GM18505 (cell line): ENCODE measurements at regions not wholly inside any gene's neighbourhood (a gene's known extent, or its start where the extent isn't known, plus 50 kb on each side); places are given as distances from the start of the nearest gene placed in this dataset.
"Not testable (repeated sequence)": the region's sequence is repeated elsewhere in the genome, so short reads cannot be mapped to it uniquely, and the experiment has no call there.

Source experiments
- ATAC-seq: cut with Tn5 transposase; IDR thresholded peaks from one replicate; pipeline ENCODE4 v1.9.1; 2021; ENCODE audit not compliant: unreplicated experiment
- POLR2A ChIP-seq: IDR thresholded peaks from 4 replicates; pipeline ENCODE4 v1.6.1; 2011; ENCODE audit warnings: borderline replicate concordance; ENCODE audit not compliant: insufficient read depth, insufficient read length; ENCODE audit errors: extremely low read depth

DNA sequence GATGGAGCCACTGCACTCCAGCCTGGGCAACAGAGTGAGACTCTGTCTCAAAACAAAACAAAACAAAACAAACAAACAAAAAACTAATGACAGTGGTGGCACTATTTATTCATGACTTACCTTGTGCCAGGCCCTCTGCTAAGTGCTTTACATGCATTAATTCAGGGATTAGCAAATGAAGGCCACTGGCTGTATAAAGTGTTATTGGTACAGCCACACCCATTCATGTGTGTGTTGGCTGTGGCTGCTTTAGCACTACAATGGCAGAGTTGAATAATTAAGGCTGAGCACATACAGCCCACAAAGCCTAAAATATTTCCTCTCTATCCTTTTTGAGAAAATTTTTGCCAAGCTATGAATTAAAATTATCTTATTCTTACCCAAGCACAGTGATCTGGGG lies 531.8 kb upstream of the CDH5 start:
- no peak for TF ChIP-seq POLR2A
- ATAC-seq, result no peak

- no peak for ATAC-seq
- TF ChIP-seq POLR2A, result no peak
Observed at GRCh38 chr16:65833171-65833871, 533.2 kb upstream of the CDH5 start.

DNA sequence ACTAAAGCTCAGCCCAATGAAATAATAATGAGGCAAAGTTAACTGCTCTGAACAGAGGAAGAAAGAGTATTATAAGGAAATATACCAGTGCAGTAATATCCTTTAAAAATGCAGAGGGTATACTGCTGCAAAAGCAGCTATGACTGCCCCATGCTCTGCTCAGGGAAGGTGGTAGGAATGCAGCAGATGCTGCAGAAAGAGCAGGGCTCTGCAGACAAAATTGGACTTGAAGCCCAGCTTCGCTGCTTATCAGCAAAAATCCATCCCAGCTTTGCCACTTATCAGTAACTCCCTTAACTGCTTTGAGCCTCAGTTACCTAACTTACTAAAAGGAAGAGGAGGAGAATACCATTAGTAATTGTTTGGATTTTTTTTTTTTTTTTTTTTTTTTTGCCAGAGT lies 533.8 kb upstream of the CDH5 start:
- no peak for ATAC-seq
- no peak for TF ChIP-seq POLR2A

GRCh38 chr16:65831903-65832666 lies 534.4 kb upstream of the CDH5 start:
- no peak for ATAC-seq
- no peak for TF ChIP-seq POLR2A

- no peak for TF ChIP-seq POLR2A
- no peak for ATAC-seq
Observed at GRCh38 chr16:65829076-65829475, 537.4 kb upstream of the CDH5 start.

- TF ChIP-seq POLR2A, result no peak
Observed at GRCh38 chr16:65828296-65828695, 538.2 kb upstream of the CDH5 start.

GRCh38 chr16:65827231-65827630 lies 539.3 kb upstream of the CDH5 start:
- no peak for TF ChIP-seq POLR2A
- ATAC-seq, result no peak

More at GRCh38 chr16:65828296-65828695, 538.2 kb upstream of the CDH5 start:
- ATAC-seq, result no peak

DNA sequence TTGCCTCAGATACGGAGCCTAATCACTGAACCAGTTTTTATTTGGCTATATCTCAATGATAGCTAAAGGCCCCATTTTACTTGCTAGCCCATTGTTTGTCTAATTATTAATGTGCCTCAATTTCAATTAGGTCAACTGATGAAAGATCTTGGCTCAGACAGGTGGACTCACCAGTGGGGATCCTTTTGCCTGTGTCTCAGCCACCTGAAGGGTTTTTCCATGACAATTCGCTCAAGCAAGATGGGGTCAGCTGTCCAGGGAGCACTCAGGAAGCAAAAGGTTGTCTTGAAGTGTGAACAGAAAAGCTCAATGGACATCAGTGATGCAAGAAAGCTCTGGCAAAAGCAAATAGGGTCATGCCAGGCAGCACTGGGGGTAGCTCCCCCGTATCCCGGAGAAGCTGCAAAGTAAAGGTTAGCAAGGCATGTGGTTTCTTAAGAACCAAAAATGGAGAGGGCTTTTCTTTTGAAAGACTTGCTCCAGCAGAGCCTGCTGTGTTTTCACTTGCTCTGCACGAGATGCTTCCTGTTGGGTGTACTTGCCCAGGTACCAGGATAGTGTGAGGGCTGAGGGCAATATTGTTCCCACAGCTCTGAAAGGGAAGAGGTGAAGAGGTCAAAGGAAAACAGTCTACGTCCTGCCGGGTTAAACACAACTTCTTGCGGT lies 541.2 kb upstream of the CDH5 start:
- TF ChIP-seq POLR2A, result no peak
- no peak for ATAC-seq

- ATAC-seq, result no peak
- TF ChIP-seq POLR2A, result no peak
Observed at GRCh38 chr16:65822148-65822547, 544.3 kb upstream of the CDH5 start.

DNA sequence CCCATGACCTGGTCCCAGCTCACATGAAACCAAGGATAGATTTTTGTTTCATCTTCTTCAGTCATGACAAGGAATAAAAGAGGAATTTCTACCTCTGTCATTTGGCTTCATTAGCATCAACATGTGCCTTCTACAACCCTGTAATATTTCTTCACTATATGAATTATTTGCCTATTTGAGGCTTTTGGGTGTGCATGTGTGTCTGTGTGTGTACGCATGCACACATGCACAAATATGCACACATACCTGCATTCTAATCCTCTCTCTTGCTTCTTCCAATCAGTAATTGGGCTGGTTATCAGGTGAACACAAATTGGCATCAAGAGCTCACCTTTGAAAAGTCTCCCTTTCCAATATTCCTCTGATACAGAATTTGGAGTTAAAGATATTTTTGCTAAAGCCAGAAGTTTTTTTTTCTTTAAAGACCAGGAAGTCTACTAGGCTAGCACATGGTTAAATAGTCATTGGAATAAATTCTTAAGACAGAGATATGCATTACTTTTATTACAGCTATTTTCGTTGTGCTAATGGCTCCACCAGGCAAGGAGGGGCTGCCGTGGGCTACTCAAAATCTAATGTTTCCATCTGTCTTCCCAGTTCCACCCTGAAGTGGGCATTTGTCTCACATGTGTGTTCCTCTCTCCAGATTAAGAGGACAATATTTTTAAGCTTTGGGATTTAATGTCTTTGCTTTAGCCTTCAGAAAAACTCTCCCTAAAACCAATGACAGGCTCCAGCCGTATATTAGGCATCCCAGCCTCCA lies 547.2 kb upstream of the CDH5 start:
- ATAC-seq, result no peak
- no peak for TF ChIP-seq POLR2A

- ATAC-seq, result no peak
- no peak for TF ChIP-seq POLR2A
Observed at GRCh38 chr16:65817799-65818198, 548.7 kb upstream of the CDH5 start.

DNA sequence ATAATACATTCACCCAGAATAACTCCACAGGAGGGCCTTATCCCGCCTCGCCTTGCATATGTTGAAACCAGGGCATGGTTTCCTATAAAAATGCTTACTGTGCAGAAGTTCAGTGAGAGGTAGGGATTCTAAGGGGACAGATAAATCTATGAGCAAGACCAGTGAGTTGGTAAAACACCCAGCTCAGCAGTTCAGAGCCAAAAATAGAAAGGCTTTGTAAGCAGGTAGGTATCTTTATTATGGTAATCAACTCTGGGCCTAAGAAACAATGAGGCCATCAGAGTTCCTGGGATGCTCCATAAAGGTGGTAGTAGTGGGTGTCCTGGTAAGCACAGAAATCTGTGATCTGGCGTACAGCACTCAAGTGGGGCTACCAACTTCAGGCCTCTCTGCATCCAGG lies 549.4 kb upstream of the CDH5 start:
- no peak for ATAC-seq
- no peak for TF ChIP-seq POLR2A

GRCh38 chr16:65816556-65816955 lies 549.9 kb upstream of the CDH5 start:
- TF ChIP-seq POLR2A, result no peak
- ATAC-seq, result no peak

GRCh38 chr16:65815707-65816106 lies 550.8 kb upstream of the CDH5 start:
- TF ChIP-seq POLR2A, result no peak
- no peak for ATAC-seq

DNA sequence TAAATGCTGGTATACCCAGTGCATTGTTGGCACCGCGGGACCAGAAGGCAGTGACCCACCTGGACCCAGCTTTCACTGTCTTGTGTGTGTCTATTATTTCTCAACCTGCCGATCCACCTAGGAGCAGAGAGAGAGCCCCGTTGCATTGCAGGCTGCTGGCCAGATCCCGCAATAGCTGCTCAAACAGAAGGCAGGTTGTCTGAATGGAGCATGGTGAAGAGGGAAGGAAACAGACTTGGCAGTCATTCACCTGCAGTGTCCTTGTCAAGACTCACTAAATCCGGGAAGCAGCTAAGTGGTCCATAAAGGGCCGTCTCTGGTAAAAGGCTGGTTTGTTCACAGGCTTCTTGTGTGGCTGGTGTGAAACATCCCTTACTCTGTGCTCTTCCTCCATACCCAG lies 552.6 kb upstream of the CDH5 start:
- not testable (repeated sequence) for ATAC-seq
